A549 (cell line): ENCODE measurements at regions not wholly inside any gene's neighbourhood (a gene's known extent, or its start where the extent isn't known, plus 50 kb on each side); places are given as distances from the start of the nearest gene placed in this dataset.

Experiments
- ATAC-seq, 2 experiments: fragments of 200-7000 bp in 1 of 2; fragments of >200 bp in 1 of 2; cut with Nextera tagmentation in 1 of 2; cut with Tn5 transposase in 1 of 2; 3 replicates each; pipeline versions ENCODE4 v1.8.0 to v1.9.1; 2018 to 2020; ENCODE audit warnings: mild to moderate bottlenecking in 1 of 2, moderate library complexity in 1 of 2
- CTCF ChIA-PET: fragments of 300-600 bp; sonication (Branson Sonifier 250); formaldehyde crosslinking; extraction: SDS; loops from one replicate; lab custom pipeline; 2021; ENCODE audit warnings: antibody characterized with exemption, inconsistent platforms; lab: Yijun Ruan, JAX
- POLR2A ChIA-PET: fragments of 350-600 bp; formaldehyde crosslinking; extraction: SDS; loops from one replicate; lab custom pipeline; 2021; ENCODE audit warnings: antibody characterized with exemption, inconsistent platforms; lab: Yijun Ruan, JAX
- DNase-seq, 2 experiments: peaks; one replicate each; pipeline versions ENCODE4 v3.0.0 to v3.0.0-alpha.2; 2011 to 2016; ENCODE audit warnings: low read depth in 1 of 2, low spot score in 1 of 2
- FAIRE-seq: peaks from 2 replicates; lab custom pipeline; 2011; peaks lifted over from hg19 to GRCh38; lab: Jason Lieb, UNC
- H3K27ac ChIP-seq, 2 experiments: fragments of >200 bp; sonication (Bioruptor Twin); formaldehyde crosslinking; 3 replicates each; pipeline ENCODE4 v1.5.1; 2016 to 2017
- H3K4me1 ChIP-seq: fragments of >200 bp; sonication (Bioruptor Twin); formaldehyde crosslinking; 3 replicates; pipeline ENCODE4 v1.6.1; 2016
- H3K4me2 ChIP-seq: fragments of >200 bp; sonication (Bioruptor Twin); formaldehyde crosslinking; 3 replicates; pipeline ENCODE4 v1.6.1; 2016
- H3K4me3 ChIP-seq: fragments of >200 bp; sonication (Bioruptor Twin); formaldehyde crosslinking; 3 replicates; pipeline ENCODE4 v1.5.1; 2016
- H3K9me3 ChIP-seq: fragments of >200 bp; sonication (Bioruptor Twin); formaldehyde crosslinking; 3 replicates; pipeline ENCODE4 v1.6.1; 2016
- BCL3 ChIP-seq: fragments of >200 bp; sonication (Bioruptor Twin); formaldehyde crosslinking; IDR thresholded peaks from 3 replicates; pipeline ENCODE4 v1.6.1; 2016
- CBX2 ChIP-seq: fragments of 200-600 bp; sonication (generic); IDR thresholded peaks from 2 replicates; pipeline ENCODE4 v1.6.1; 2016; ENCODE audit warnings: low read depth, mild to moderate bottlenecking, borderline replicate concordance
- CHD2 ChIP-seq: fragments of 150-350 bp; IDR thresholded peaks from 2 replicates; pipeline ENCODE4 v1.6.1; 2014; ENCODE audit warnings: low read length; ENCODE audit not compliant: partially characterized antibody
- CTCF ChIP-seq: fragments of >200 bp; sonication (Bioruptor Twin); formaldehyde crosslinking; IDR thresholded peaks from 3 replicates; pipeline ENCODE4 v1.5.1; 2016
- ESRRA ChIP-seq: fragments of 150-350 bp; IDR thresholded peaks from 2 replicates; pipeline ENCODE4 v1.6.1; 2014; ENCODE audit warnings: mild to moderate bottlenecking, low read length, borderline replicate concordance
- FOSB ChIP-seq: fragments of 250-450 bp; sonication (Bioruptor Pico); IDR thresholded peaks from 2 replicates; pipeline ENCODE4 v1.5.0; 2020; ENCODE audit warnings: mild to moderate bottlenecking, moderate library complexity
- FOSL2 ChIP-seq, 2 experiments: fragments of 450-650 bp in 1 of 2; fragments of >200 bp in 1 of 2; sonication (Bioruptor Twin) in 1 of 2; formaldehyde crosslinking; IDR thresholded peaks; 2 replicates each; pipeline versions ENCODE4 v1.5.0 to v1.6.1; 2016 to 2020; ENCODE audit warnings: mild to moderate bottlenecking in 1 of 2, moderate library complexity in 1 of 2
- HES2 ChIP-seq: fragments of >200 bp; sonication (Bioruptor Twin); formaldehyde crosslinking; IDR thresholded peaks from 2 replicates; pipeline ENCODE4 v1.6.1; 2016
- HOXB13 ChIP-seq: fragments of 250-450 bp; sonication (Bioruptor Pico); IDR thresholded peaks from 2 replicates; pipeline ENCODE4 v1.5.0; 2020; ENCODE audit warnings: low read depth, mild to moderate bottlenecking, moderate library complexity
- PBX3 ChIP-seq: IDR thresholded peaks from 2 replicates; pipeline ENCODE4 v1.6.1; 2012
- PHF8 ChIP-seq: fragments of 200-600 bp; sonication (generic); IDR thresholded peaks from 2 replicates; pipeline ENCODE4 v1.6.1; 2016; ENCODE audit warnings: low read depth, mild to moderate bottlenecking, antibody characterized with exemption, moderate library complexity, borderline replicate concordance
- RAD21 ChIP-seq, 2 experiments: fragments of >200 bp in 1 of 2; sonication (Bioruptor Twin) in 1 of 2; formaldehyde crosslinking in 1 of 2; IDR thresholded peaks in 1 of 2; conservative IDR thresholded peaks in 1 of 2; 2 replicates in 1 of 2; 3 replicates in 1 of 2; pipeline ENCODE4 v1.6.1; 2012 to 2018; ENCODE audit warnings: inconsistent platforms in 1 of 2
- REST ChIP-seq: fragments of 200-600 bp; sonication (generic); IDR thresholded peaks from 2 replicates; pipeline ENCODE4 v1.6.1; 2016; ENCODE audit warnings: antibody characterized with exemption, mild to moderate bottlenecking, moderate library complexity
- RFX5 ChIP-seq: fragments of 450-650 bp; IDR thresholded peaks from 2 replicates; pipeline ENCODE4 v1.7.1; 2014; ENCODE audit warnings: antibody characterized with exemption, mild to moderate bottlenecking, moderate library complexity
- SMC3 ChIP-seq: fragments of >200 bp; sonication (Bioruptor Twin); formaldehyde crosslinking; IDR thresholded peaks from 3 replicates; pipeline ENCODE4 v1.6.1; 2018; ENCODE audit warnings: inconsistent platforms
- TP53 ChIP-seq: fragments of 250-450 bp; sonication (Bioruptor Pico); IDR thresholded peaks from 2 replicates; pipeline ENCODE4 v1.5.0; 2021; ENCODE audit warnings: mild to moderate bottlenecking, moderate library complexity
- USF2 ChIP-seq: fragments of 450-650 bp; IDR thresholded peaks from 2 replicates; pipeline ENCODE4 v1.6.1; 2014; ENCODE audit warnings: antibody characterized with exemption
- whole genome bisulfite sequencing: methylation state at CpG from one replicate; pipeline ENCODE4 v1.1.6; 2017; ENCODE audit errors: missing lambda C conversion rate; 5-methylcytosine and 5-hydroxymethylcytosine counted together

GRCh38 chr5:56585999-56586691 is 229.2 kb upstream of the MAP3K1 start:
- 64% methylated on average over 14 of the region's 14 CpGs for WGBS
- Histone ChIP-seq H3K27ac (no peak overlapping the region), H3K4me3 (no peak overlapping the region), H3K9me3 (peaks cover 3% of the 10 kb centered on the region; the same call in 1 of the 3 replicates), H3K4me2 (no peak overlapping the region), H3K4me1 (no peaks in the 10 kb centered on the region)
- ATAC-seq (no peak), DNase-seq (no peak), FAIRE-seq (no peak)
- ChIA-PET POLR2A (no interaction called here), CTCF (interaction anchor here (1.0 to 1.4 kb wide), 3 partner anchors 15 to 20 kb away, joined by 3 to 4 read pairs (median 3); no protein-coding TSS in a partner anchor)
- TF ChIP-seq FOSB (CRISPR knock-in tag) (no peak), TP53 (CRISPR knock-in tag) (no peak), BCL3 (no peak), FOSL2 (IDR thresholded peaks at IDR 0.05) (no peak), FOSL2 (CRISPR knock-in tag; IDR thresholded peaks at IDR 0.05) (no peak), ESRRA (no peak), CHD2 (no peak), RAD21 (conservative IDR thresholded peaks at IDR 0.05 in 1 of 2, IDR thresholded peaks at IDR 0.05 in 1 of 2) (no peak), PHF8 (no peak), REST (no peak), USF2 (no peak)

GRCh38 chr5:56585461-56585860 is 229.9 kb upstream of the MAP3K1 start:
- POLR2A ChIA-PET, result no interaction called here
- FAIRE-seq, result no peak
- ATAC-seq, result no peak
- 31% methylated on average over 2 of the region's 2 CpGs for WGBS
- Histone ChIP-seq H3K4me2 (no peak overlapping the region), H3K9me3 (peaks cover 3% of the 10 kb centered on the region; the same call in 1 of the 3 replicates), H3K4me3 (no peak overlapping the region), H3K4me1 (no peaks in the 10 kb centered on the region), H3K27ac (no peak overlapping the region)
- DNase-seq, result no peak
- CTCF ChIA-PET, result interaction anchor here (1.0 to 1.4 kb wide), 3 partner anchors 14 to 19 kb away, joined by 3 to 4 read pairs (median 3); no protein-coding TSS in a partner anchor
- no peak for TF ChIP-seq FOSL2 (IDR thresholded peaks at IDR 0.05)
- TF ChIP-seq FOSL2 (CRISPR knock-in tag; IDR thresholded peaks at IDR 0.05), result peak; percentile 19; the same call in 1 of the 2 replicates
- TF ChIP-seq RFX5, result no peak
- no peak for TF ChIP-seq RAD21 (conservative IDR thresholded peaks at IDR 0.05 in 1 of 2, IDR thresholded peaks at IDR 0.05 in 1 of 2)
- no peak for TF ChIP-seq HOXB13 (CRISPR knock-in tag)
- no peak for TF ChIP-seq CBX2
- TF ChIP-seq SMC3, result no peak

GRCh38 chr5:56581426-56581825 is 233.9 kb upstream of the MAP3K1 start:
- no peak for FAIRE-seq
- no peak for ATAC-seq
- TF ChIP-seq CTCF (no peak), PBX3 (no peak), HES2 (no peak)
- TF ChIP-seq, all 56 proteins: peak for 0
- ChIA-PET POLR2A (no interaction called here), CTCF (no interaction called here)
- Histone ChIP-seq H3K4me1 (no peaks in the 10 kb centered on the region), H3K4me2 (no peak overlapping the region), H3K4me3 (no peak overlapping the region), H3K27ac (no peak overlapping the region), H3K9me3 (peaks cover 3% of the 10 kb centered on the region; the same call in 1 of the 3 replicates)
- no peak for DNase-seq
- WGBS, result 40% methylated on average over 1 of the region's 1 CpG
